Body of pancreas (tissue), 4 donors: ENCODE measurements at regions not wholly inside any gene's neighbourhood (a gene's known extent, or its start where the extent isn't known, plus 50 kb on each side); places are given as distances from the start of the nearest gene placed in this dataset.
A peak's percentile ranks its signal among the peaks of the same experiment; 100 is the strongest.

Experiments
- ATAC-seq: fragments of 150-250 bp; one replicate; pipeline ENCODE4 v1.9.1; 2016
- DNase-seq, 4 donors: peaks; one replicate each; pipeline ENCODE4 v3.0.0-alpha.2; 2019
- H3K27ac ChIP-seq, 4 donors: fragments of 200-600 bp; sonication (generic); 1 replicate in 3 of 4; 2 replicates in 1 of 4; pipeline versions ENCODE4 v1.5.1 to v1.6.1; 2016 to 2019; ENCODE audit warnings: mild to moderate bottlenecking in 1 of 4, mixed read lengths in 1 of 4, moderate library complexity in 1 of 4
- H3K27me3 ChIP-seq, 2 donors: fragments of 200-600 bp; sonication (generic); one replicate each; pipeline ENCODE4 v1.6.0; 2016; ENCODE audit warnings: mild to moderate bottlenecking in 1 of 2
- H3K36me3 ChIP-seq, 2 donors: fragments of 200-600 bp; sonication (generic); replicated peaks in 1 of 2; 2 replicates each; pipeline ENCODE4 v1.5.1; 2016; ENCODE audit warnings: low read depth in 2 of 2; ENCODE audit not compliant: insufficient read depth in 1 of 2
- H3K4me1 ChIP-seq: fragments of 200-600 bp; sonication (generic); one replicate; pipeline ENCODE4 v1.6.0; 2016
- H3K4me3 ChIP-seq, 2 donors: fragments of 200-600 bp; sonication (generic); 1 replicate in 1 of 2; 2 replicates in 1 of 2; pipeline ENCODE4 v1.5.1; 2016 to 2019
- H3K9me3 ChIP-seq, 3 donors: fragments of 200-600 bp; sonication (generic); 1 replicate in 2 of 3; 2 replicates in 1 of 3; pipeline ENCODE4 v1.5.1; 2016
- POLR2A ChIP-seq, 3 donors: fragments of 450-650 bp; IDR thresholded peaks; one replicate each; pipeline ENCODE4 v1.6.1; 2016; ENCODE audit warnings: antibody characterized with exemption in 3 of 3, mild to moderate bottlenecking in 2 of 3
- WGBS, 2 donors: methylation state at CpG; one replicate each; pipeline ENCODE4 v1.1.5; 2017; 5-methylcytosine and 5-hydroxymethylcytosine counted together
- intact Hi-C: fragments of 100-400 bp; cut with DNase I; formaldehyde crosslinking; loops from one replicate; pipeline ENCODE4 v1.15.1; 2023
- TF ChIP-seq, protein P1 (sequence below), 7 experiments: fragments of 450-650 bp in 4 of 7; fragments of 200-600 bp in 3 of 7; sonication (generic) in 3 of 7; IDR thresholded peaks; one replicate each; pipeline ENCODE4 v1.5.1; 2016 to 2019; ENCODE audit warnings: antibody characterized with exemption in 7 of 7

DNA sequence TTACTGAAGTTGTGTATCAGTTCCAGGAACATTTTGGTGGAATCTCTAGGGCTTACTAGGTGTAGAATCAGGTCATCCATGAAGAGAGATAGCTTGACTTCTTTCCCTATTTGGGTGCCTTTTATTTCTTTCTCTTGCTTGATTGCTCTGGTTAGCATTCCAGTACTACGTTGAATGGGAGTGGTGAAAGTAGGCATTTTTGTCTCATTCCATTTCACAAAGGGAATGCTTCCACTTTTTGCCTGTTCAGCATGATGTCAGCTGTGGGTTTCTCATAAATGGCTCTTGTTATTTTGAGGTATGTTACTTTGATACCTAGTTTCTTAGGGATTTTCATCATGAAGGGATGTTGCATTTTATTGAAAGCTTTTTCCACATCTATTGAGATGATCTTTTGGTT, 195.3 kb downstream of the MOXD1 start:
- 40 to 79% methylated on average over 1 of the region's 1 CpG for WGBS, 2 donors
- TF ChIP-seq POLR2A (IDR thresholded peaks at IDR 0.05) = no peak
- TF ChIP-seq, protein P1, sequence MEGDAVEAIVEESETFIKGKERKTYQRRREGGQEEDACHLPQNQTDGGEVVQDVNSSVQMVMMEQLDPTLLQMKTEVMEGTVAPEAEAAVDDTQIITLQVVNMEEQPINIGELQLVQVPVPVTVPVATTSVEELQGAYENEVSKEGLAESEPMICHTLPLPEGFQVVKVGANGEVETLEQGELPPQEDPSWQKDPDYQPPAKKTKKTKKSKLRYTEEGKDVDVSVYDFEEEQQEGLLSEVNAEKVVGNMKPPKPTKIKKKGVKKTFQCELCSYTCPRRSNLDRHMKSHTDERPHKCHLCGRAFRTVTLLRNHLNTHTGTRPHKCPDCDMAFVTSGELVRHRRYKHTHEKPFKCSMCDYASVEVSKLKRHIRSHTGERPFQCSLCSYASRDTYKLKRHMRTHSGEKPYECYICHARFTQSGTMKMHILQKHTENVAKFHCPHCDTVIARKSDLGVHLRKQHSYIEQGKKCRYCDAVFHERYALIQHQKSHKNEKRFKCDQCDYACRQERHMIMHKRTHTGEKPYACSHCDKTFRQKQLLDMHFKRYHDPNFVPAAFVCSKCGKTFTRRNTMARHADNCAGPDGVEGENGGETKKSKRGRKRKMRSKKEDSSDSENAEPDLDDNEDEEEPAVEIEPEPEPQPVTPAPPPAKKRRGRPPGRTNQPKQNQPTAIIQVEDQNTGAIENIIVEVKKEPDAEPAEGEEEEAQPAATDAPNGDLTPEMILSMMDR (IDR thresholded peaks at IDR 0.05) = no peak
- ATAC-seq = no peak

DNA sequence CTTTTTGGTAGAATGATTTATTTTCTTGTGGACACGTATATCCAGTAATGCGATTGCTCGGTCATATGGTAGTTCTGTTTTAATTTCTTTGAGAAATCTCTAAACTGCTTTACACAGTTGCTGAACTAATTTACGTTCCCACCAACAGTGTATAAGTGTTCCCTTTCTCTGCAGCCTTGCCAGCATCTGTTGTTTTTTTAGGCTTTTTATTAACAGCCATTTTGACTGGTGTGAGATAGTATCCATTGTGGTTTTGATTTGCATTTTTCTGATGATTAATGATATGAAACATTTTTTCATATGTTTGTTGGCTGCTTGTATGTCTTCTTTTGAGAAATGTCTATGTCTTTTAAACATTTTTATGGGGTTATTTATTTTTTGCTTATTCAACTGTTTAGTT, 196.7 kb downstream of the MOXD1 start:
- no peak overlapping the region for H3K27ac ChIP-seq
- intact Hi-C loops = no loop called here
- no peak for TF ChIP-seq POLR2A (IDR thresholded peaks at IDR 0.05)
- TF ChIP-seq, protein P1 (IDR thresholded peaks at IDR 0.05) = no peak

More for the DNA sequence above, 195.3 kb downstream of the MOXD1 start:
- Histone ChIP-seq H3K4me3 (no peak overlapping the region), H3K36me3 (no peaks in the 10 kb centered on the region), H3K9me3 (no peaks in the 10 kb centered on the region), H3K4me1 (no peaks in the 10 kb centered on the region), H3K27me3 (no peaks in the 10 kb centered on the region), H3K27ac (no peak overlapping the region)
- intact Hi-C loops = no loop called here
- no peak for DNase-seq

GRCh38 chr6:132202574-132202973, 198.7 kb downstream of the MOXD1 start:
- TF ChIP-seq, protein P1 (IDR thresholded peaks at IDR 0.05) = no peak
- intact Hi-C loops = no loop called here
- Histone ChIP-seq H3K27me3 (no peaks in the 10 kb centered on the region), H3K4me1 (no peaks in the 10 kb centered on the region), H3K4me3 (no peak overlapping the region), H3K27ac (no peak overlapping the region), H3K9me3 (no peaks in the 10 kb centered on the region), H3K36me3 (no peaks in the 10 kb centered on the region)
- 76 to 81% methylated on average over 4 of the region's 4 CpGs for WGBS, 2 donors
- DNase-seq = peak in 1 of 4 donors; percentile 15
- peak; percentile 18 for ATAC-seq

More for the DNA sequence above, 196.7 kb downstream of the MOXD1 start:
- ATAC-seq (no peak), DNase-seq (no peak)
- Histone ChIP-seq H3K4me1 (no peaks in the 10 kb centered on the region), H3K9me3 (no peaks in the 10 kb centered on the region), H3K4me3 (no peak overlapping the region), H3K36me3 (no peaks in the 10 kb centered on the region), H3K27me3 (no peaks in the 10 kb centered on the region)
- 80 to 85% methylated on average over 4 of the region's 4 CpGs for WGBS, 2 donors

- DNase-seq (no peak), ATAC-seq (no peak)
- intact Hi-C loops = no loop called here
- no peaks in the 10 kb centered on the region for H3K27me3 ChIP-seq
- no peaks in the 10 kb centered on the region for H3K4me1 ChIP-seq
- H3K4me3 ChIP-seq = no peak overlapping the region
- H3K9me3 ChIP-seq = no peaks in the 10 kb centered on the region
- TF ChIP-seq, protein P1 (IDR thresholded peaks at IDR 0.05) = no peak
- no peak for TF ChIP-seq POLR2A (IDR thresholded peaks at IDR 0.05)
- H3K27ac ChIP-seq = no peak overlapping the region
- WGBS, 2 donors = 78 to 84% methylated on average over 3 of the region's 3 CpGs
- no peaks in the 10 kb centered on the region for H3K36me3 ChIP-seq
Observed at GRCh38 chr6:132199343-132199742, 201.9 kb downstream of the MOXD1 start.

GRCh38 chr6:132198896-132199295, 202.4 kb downstream of the MOXD1 start:
- H3K4me1 ChIP-seq = no peaks in the 10 kb centered on the region
- DNase-seq = no peak
- TF ChIP-seq POLR2A (IDR thresholded peaks at IDR 0.05) = no peak
- TF ChIP-seq, protein P1 (IDR thresholded peaks at IDR 0.05) = no peak
- H3K4me3 ChIP-seq = no peak overlapping the region
- 88 to 89% methylated on average over 2 of the region's 2 CpGs for WGBS, 2 donors
- H3K36me3 ChIP-seq = no peaks in the 10 kb centered on the region
- no peaks in the 10 kb centered on the region for H3K27me3 ChIP-seq
- intact Hi-C loops = no loop called here
- no peak overlapping the region for H3K27ac ChIP-seq
- H3K9me3 ChIP-seq = no peaks in the 10 kb centered on the region
- ATAC-seq = no peak
